ENCODE measurements at regions not wholly inside any gene's neighbourhood (a gene's known extent, or its start where the extent isn't known, plus 50 kb on each side); places are given as distances from the start of the nearest gene placed in this dataset.

GRCh38 chr11:123303924-123304323 is 108.9 kb upstream of the CLMP start:
- Histone ChIP-seq H3K4me1 (ENCODE audit: control insufficient read depth, insufficient read depth, low read length) (peaks cover 23% of the 10 kb centered on the region), H3K9ac (ENCODE audit: low read depth, low read length) (no peak overlapping the region), H3K27ac (ENCODE audit: low read depth, low read length) (no peak overlapping the region), H3K36me3 (ENCODE audit: control insufficient read depth, insufficient read depth, low read length) (no peaks in the 10 kb centered on the region), H3K27me3 (ENCODE audit: control insufficient read depth, insufficient read depth, low read length) (peaks cover 41% of the 10 kb centered on the region), H3K9me3 (ENCODE audit: control insufficient read depth, insufficient read depth, low read length) (no peaks in the 10 kb centered on the region), H3K4me3 (ENCODE audit: low read depth, low read length) (no peak overlapping the region)

DNA sequence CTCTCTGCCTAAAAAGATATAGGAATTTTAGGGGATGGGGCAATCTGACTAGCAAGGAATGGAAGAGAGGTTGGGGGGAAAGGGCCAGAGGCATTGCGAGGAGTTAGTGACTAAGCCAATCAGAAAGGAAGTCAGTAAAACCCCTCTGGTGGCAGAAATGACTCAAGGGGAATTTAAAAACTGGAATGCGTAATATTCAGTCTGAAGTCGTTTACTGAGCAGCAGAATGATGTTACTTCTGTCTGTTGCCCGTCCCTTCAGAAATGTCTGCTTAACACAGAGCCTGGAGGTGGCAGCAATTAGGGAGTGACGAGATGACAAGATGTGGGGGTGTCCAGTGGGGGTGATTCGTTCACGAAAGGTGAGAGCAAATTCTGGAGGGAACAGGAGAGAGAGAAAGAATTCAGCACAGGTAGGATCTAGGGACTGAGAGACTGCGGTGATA is 107.7 kb upstream of the CLMP start:
- Histone ChIP-seq H3K9me3 (ENCODE audit: control insufficient read depth, insufficient read depth, low read length) (no peaks in the 10 kb centered on the region), H3K36me3 (ENCODE audit: control insufficient read depth, insufficient read depth, low read length) (no peaks in the 10 kb centered on the region), H3K4me3 (ENCODE audit: low read depth, low read length) (peak overlapping the region; percentile 59; the same call in 1 of the 2 replicates), H3K27me3 (ENCODE audit: control insufficient read depth, insufficient read depth, low read length) (peaks cover 41% of the 10 kb centered on the region), H3K9ac (ENCODE audit: low read depth, low read length) (no peak overlapping the region), H3K27ac (ENCODE audit: low read depth, low read length) (no peak overlapping the region), H3K4me1 (ENCODE audit: control insufficient read depth, insufficient read depth, low read length) (peaks cover 23% of the 10 kb centered on the region)

GRCh38 chr11:123301696-123302400 is 106.8 kb upstream of the CLMP start:
- no peaks in the 10 kb centered on the region for H3K36me3 ChIP-seq (ENCODE audit: control insufficient read depth, insufficient read depth, low read length)
- peaks cover 41% of the 10 kb centered on the region for H3K27me3 ChIP-seq (ENCODE audit: control insufficient read depth, insufficient read depth, low read length)
- peaks cover 23% of the 10 kb centered on the region for H3K4me1 ChIP-seq (ENCODE audit: control insufficient read depth, insufficient read depth, low read length)
- no peaks in the 10 kb centered on the region for H3K9me3 ChIP-seq (ENCODE audit: control insufficient read depth, insufficient read depth, low read length)
- no peak overlapping the region for H3K27ac ChIP-seq (ENCODE audit: low read depth, low read length)
- H3K4me3 ChIP-seq (ENCODE audit: low read depth, low read length): peak overlapping the region; percentile 59
- H3K9ac ChIP-seq (ENCODE audit: low read depth, low read length): no peak overlapping the region

- Histone ChIP-seq H3K9me3 (ENCODE audit: control insufficient read depth, insufficient read depth, low read length) (no peaks in the 10 kb centered on the region), H3K4me1 (ENCODE audit: control insufficient read depth, insufficient read depth, low read length) (peaks cover 23% of the 10 kb centered on the region), H3K4me3 (ENCODE audit: low read depth, low read length) (no peak overlapping the region), H3K27ac (ENCODE audit: low read depth, low read length) (no peak overlapping the region), H3K27me3 (ENCODE audit: control insufficient read depth, insufficient read depth, low read length) (peaks cover 41% of the 10 kb centered on the region), H3K9ac (ENCODE audit: low read depth, low read length) (no peak overlapping the region), H3K36me3 (ENCODE audit: control insufficient read depth, insufficient read depth, low read length) (no peaks in the 10 kb centered on the region)
Measured at GRCh38 chr11:123301013-123301591, 106.1 kb upstream of the CLMP start.

GRCh38 chr11:123299721-123300120 is 104.7 kb upstream of the CLMP start:
- Histone ChIP-seq H3K4me3 (ENCODE audit: low read depth, low read length) (no peak overlapping the region), H3K4me1 (ENCODE audit: control insufficient read depth, insufficient read depth, low read length) (peaks cover 23% of the 10 kb centered on the region), H3K27me3 (ENCODE audit: control insufficient read depth, insufficient read depth, low read length) (peaks cover 35% of the 10 kb centered on the region), H3K36me3 (ENCODE audit: control insufficient read depth, insufficient read depth, low read length) (no peaks in the 10 kb centered on the region), H3K9me3 (ENCODE audit: control insufficient read depth, insufficient read depth, low read length) (no peaks in the 10 kb centered on the region), H3K27ac (ENCODE audit: low read depth, low read length) (no peak overlapping the region), H3K9ac (ENCODE audit: low read depth, low read length) (no peak overlapping the region)

DNA sequence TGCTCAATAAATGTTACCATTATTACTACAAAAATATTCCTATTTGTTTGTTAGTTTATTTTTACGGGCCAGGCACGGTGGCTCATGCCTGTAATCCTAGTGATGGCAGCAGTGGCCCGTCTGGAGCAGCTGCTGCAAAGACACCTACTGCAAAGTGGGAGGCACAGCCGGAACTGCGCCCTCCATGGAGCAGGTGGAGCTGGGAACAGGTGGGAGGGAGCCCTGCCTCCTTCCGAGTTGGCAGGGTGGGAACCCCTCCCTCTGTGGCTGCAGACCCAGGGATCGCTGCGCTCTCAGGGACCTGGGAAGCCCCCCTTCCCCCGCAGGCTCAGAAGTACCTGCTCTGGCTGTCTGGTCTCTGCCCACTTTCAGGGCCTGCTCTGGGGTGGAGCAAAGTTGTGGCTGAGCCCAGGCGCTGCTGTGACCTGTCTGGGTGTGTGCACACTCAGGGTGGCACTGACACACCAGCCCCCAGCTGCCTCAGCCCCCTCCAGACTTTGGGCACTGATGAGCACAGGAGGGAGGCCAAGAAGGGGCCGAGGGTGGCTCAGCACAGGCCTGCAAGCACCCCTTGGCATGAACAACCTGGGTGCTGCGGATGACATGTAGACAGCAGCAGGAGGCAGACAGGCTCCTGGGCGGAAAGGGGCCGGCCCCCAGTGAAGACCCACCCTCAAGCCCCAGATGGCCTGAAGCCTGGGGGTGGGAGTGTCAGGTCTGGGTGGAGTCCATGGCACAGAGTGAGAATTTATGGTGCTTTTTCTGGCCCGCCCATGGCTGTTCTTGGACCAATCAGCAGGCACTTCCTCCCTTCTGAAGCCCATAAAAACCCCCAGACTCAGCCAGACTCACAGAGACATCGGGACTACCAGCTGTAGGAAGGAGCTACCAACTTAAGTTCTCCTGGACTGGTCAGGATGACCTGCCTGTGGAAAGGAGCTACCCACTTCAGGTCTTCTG is 103.7 kb upstream of the CLMP start:
- no peaks in the 10 kb centered on the region for H3K9me3 ChIP-seq (ENCODE audit: control insufficient read depth, insufficient read depth, low read length)
- no peak overlapping the region for H3K9ac ChIP-seq (ENCODE audit: low read depth, low read length)
- H3K4me1 ChIP-seq (ENCODE audit: control insufficient read depth, insufficient read depth, low read length): peaks cover 22% of the 10 kb centered on the region
- no peak overlapping the region for H3K4me3 ChIP-seq (ENCODE audit: low read depth, low read length)
- H3K27me3 ChIP-seq (ENCODE audit: control insufficient read depth, insufficient read depth, low read length): peaks cover 30% of the 10 kb centered on the region
- H3K36me3 ChIP-seq (ENCODE audit: control insufficient read depth, insufficient read depth, low read length): no peaks in the 10 kb centered on the region
- no peak overlapping the region for H3K27ac ChIP-seq (ENCODE audit: low read depth, low read length)

DNA sequence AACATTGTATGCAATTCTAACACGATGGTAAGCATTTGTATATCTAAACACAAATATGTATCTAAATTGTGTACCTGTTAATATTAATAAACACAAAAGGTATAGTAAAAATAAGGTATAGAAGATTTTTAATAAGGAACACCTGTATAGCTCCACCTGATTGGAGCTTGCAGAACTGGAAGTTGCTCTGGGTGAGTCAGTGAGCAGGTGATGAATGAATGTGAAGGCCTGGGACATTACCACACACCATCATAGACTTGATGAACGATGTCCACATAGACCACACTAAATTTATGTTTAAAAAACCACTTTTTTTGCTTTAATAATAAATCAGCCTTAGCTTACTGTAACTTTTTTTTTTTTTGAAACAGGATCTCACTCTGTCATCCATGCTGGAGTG is 97.6 kb upstream of the CLMP start:
- Histone ChIP-seq H3K4me3 (ENCODE audit: low read depth, low read length) (no peak overlapping the region), H3K27ac (ENCODE audit: low read depth, low read length) (no peak overlapping the region), H3K9me3 (ENCODE audit: control insufficient read depth, insufficient read depth, low read length) (no peaks in the 10 kb centered on the region), H3K27me3 (ENCODE audit: control insufficient read depth, insufficient read depth, low read length) (no peaks in the 10 kb centered on the region; the same call in 1 of the 2 replicates), H3K4me1 (ENCODE audit: control insufficient read depth, insufficient read depth, low read length) (no peaks in the 10 kb centered on the region), H3K9ac (ENCODE audit: low read depth, low read length) (no peak overlapping the region), H3K36me3 (ENCODE audit: control insufficient read depth, insufficient read depth, low read length) (no peaks in the 10 kb centered on the region)

GRCh38 chr11:123291201-123291869 is 96.3 kb upstream of the CLMP start:
- H3K9me3 ChIP-seq (ENCODE audit: control insufficient read depth, insufficient read depth, low read length): no peaks in the 10 kb centered on the region
- no peak overlapping the region for H3K4me3 ChIP-seq (ENCODE audit: low read depth, low read length)
- H3K36me3 ChIP-seq (ENCODE audit: control insufficient read depth, insufficient read depth, low read length): no peaks in the 10 kb centered on the region
- H3K27ac ChIP-seq (ENCODE audit: low read depth, low read length): no peak overlapping the region
- H3K27me3 ChIP-seq (ENCODE audit: control insufficient read depth, insufficient read depth, low read length): no peaks in the 10 kb centered on the region
- no peaks in the 10 kb centered on the region for H3K4me1 ChIP-seq (ENCODE audit: control insufficient read depth, insufficient read depth, low read length)
- H3K9ac ChIP-seq (ENCODE audit: low read depth, low read length): no peak overlapping the region

- H3K9ac ChIP-seq (ENCODE audit: low read depth, low read length): no peak overlapping the region
- H3K27me3 ChIP-seq (ENCODE audit: control insufficient read depth, insufficient read depth, low read length): no peaks in the 10 kb centered on the region
- H3K4me3 ChIP-seq (ENCODE audit: low read depth, low read length): no peak overlapping the region
Measured at GRCh38 chr11:123286761-123287160, 91.7 kb upstream of the CLMP start.

GRCh38 chr11:123286255-123286654 is 91.2 kb upstream of the CLMP start:
- Histone ChIP-seq H3K9ac (ENCODE audit: low read depth, low read length) (no peak overlapping the region), H3K4me1 (ENCODE audit: control insufficient read depth, insufficient read depth, low read length) (no peaks in the 10 kb centered on the region), H3K27me3 (ENCODE audit: control insufficient read depth, insufficient read depth, low read length) (no peaks in the 10 kb centered on the region), H3K36me3 (ENCODE audit: control insufficient read depth, insufficient read depth, low read length) (no peaks in the 10 kb centered on the region), H3K4me3 (ENCODE audit: low read depth, low read length) (no peak overlapping the region), H3K9me3 (ENCODE audit: control insufficient read depth, insufficient read depth, low read length) (no peaks in the 10 kb centered on the region), H3K27ac (ENCODE audit: low read depth, low read length) (no peak overlapping the region)

More at GRCh38 chr11:123286761-123287160, 91.7 kb upstream of the CLMP start:
- Histone ChIP-seq H3K27ac (ENCODE audit: low read depth, low read length) (no peak overlapping the region), H3K36me3 (ENCODE audit: control insufficient read depth, insufficient read depth, low read length) (no peaks in the 10 kb centered on the region), H3K9me3 (ENCODE audit: control insufficient read depth, insufficient read depth, low read length) (no peaks in the 10 kb centered on the region), H3K4me1 (ENCODE audit: control insufficient read depth, insufficient read depth, low read length) (no peaks in the 10 kb centered on the region)

All from HUES48 (cell line).